HG02642 (cell line): ENCODE measurements at regions not wholly inside any gene's neighbourhood (a gene's known extent, or its start where the extent isn't known, plus 50 kb on each side); places are given as distances from the start of the nearest gene placed in this dataset.
"Not testable (repeated sequence)": the region's sequence is repeated elsewhere in the genome, so short reads cannot be mapped to it uniquely, and the experiment has no call there.

ENCODE experiments used
- ATAC-seq: cut with Tn5 transposase; IDR thresholded peaks from one replicate; pipeline ENCODE4 v1.9.1; 2021; ENCODE audit warnings: mild to moderate bottlenecking; ENCODE audit not compliant: unreplicated experiment, poor library complexity

- not testable (repeated sequence) for ATAC-seq
Observed at GRCh38 chr2:91520523-91520922, 2829.1 kb downstream of the RPIA start.

GRCh38 chr2:91520972-91521535, 2829.6 kb downstream of the RPIA start:
- not testable (repeated sequence) for ATAC-seq

- ATAC-seq: not testable (repeated sequence)
Observed at GRCh38 chr2:91521944-91522343, 2830.5 kb downstream of the RPIA start.

- ATAC-seq: not testable (repeated sequence)
Observed at GRCh38 chr2:91522877-91523276, 2831.4 kb downstream of the RPIA start.

- not testable (repeated sequence) for ATAC-seq
Observed at GRCh38 chr2:91523751-91524150, 2832.3 kb downstream of the RPIA start.

- ATAC-seq: not testable (repeated sequence)
Observed at GRCh38 chr2:91525587-91525986, 2834.1 kb downstream of the RPIA start.

- not testable (repeated sequence) for ATAC-seq
Observed at GRCh38 chr2:91526083-91526482, 2834.6 kb downstream of the RPIA start.

- ATAC-seq: not testable (repeated sequence)
Observed at GRCh38 chr2:91527056-91527455, 2835.6 kb downstream of the RPIA start.

- not testable (repeated sequence) for ATAC-seq
Observed at GRCh38 chr2:91527491-91528031, 2836.1 kb downstream of the RPIA start.

- ATAC-seq: not testable (repeated sequence)
Observed at GRCh38 chr2:91528361-91528760, 2836.9 kb downstream of the RPIA start.

- ATAC-seq: not testable (repeated sequence)
Observed at GRCh38 chr2:91536109-91536508, 2844.6 kb downstream of the RPIA start.

- ATAC-seq: not testable (repeated sequence)
Observed at GRCh38 chr2:91536549-91537263, 2845.2 kb downstream of the RPIA start.

- ATAC-seq: not testable (repeated sequence)
Observed at GRCh38 chr2:91549316-91549715, 2857.8 kb downstream of the RPIA start.

GRCh38 chr2:91558234-91558633, 2866.8 kb downstream of the RPIA start:
- ATAC-seq: not testable (repeated sequence)

GRCh38 chr2:91559269-91559668, 2867.8 kb downstream of the RPIA start:
- ATAC-seq: not testable (repeated sequence)

GRCh38 chr2:91559886-91560614, 2868.6 kb downstream of the RPIA start:
- ATAC-seq: not testable (repeated sequence)

- not testable (repeated sequence) for ATAC-seq
Observed at GRCh38 chr2:91562184-91562583, 2870.7 kb downstream of the RPIA start.

- ATAC-seq: not testable (repeated sequence)
Observed at GRCh38 chr2:91564700-91565099, 2873.2 kb downstream of the RPIA start.

- ATAC-seq: not testable (repeated sequence)
Observed at GRCh38 chr2:91565689-91566430, 2874.4 kb downstream of the RPIA start.

- not testable (repeated sequence) for ATAC-seq
Observed at GRCh38 chr2:91566611-91567010, 2875.1 kb downstream of the RPIA start.
